ENCODE measurements at regions not wholly inside any gene's neighbourhood (a gene's known extent, or its start where the extent isn't known, plus 50 kb on each side); places are given as distances from the start of the nearest gene placed in this dataset.
"Not testable (repeated sequence)": the region's sequence is repeated elsewhere in the genome, so short reads cannot be mapped to it uniquely, and the experiment has no call there.

DNA sequence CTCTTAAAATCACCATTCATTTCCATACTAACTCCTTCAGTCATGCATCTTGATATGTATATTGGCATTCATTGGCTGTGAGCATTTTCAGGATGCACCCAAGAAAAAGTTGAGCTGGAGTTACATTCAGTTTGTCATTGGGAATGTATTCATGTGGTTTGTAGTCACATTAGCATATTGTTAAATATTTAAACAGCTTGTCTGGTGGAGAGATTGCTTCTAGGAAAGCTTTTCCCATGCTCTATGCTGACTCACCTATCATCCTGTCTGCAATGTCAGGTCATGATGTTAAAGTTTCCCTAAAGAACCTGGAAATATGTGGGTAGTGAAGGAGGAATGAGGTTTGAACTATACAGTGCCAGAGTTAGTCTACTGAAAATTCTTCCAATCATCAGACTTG lies 583.6 kb downstream of the GALC start:
- DNase-seq = no peak

DNA sequence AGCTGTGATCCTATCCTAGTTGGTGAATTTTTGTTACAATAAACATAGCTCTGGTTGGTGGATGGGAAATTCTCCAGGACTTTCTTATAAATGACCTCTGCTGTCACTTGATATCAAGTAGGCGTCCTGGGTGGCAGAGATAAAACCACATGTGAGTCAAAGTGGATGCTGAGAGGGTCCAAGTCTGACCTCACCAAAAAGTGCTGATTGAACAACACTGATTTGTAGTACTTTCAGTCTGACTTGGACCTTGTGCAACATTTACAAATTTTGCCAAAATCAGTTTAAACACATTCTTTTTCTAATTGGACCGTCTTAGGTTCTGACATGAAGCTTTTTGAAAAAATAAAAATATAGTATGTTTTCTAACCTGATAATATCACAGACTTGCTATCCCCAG lies 585.6 kb downstream of the GALC start:
- no peak for DNase-seq

DNA sequence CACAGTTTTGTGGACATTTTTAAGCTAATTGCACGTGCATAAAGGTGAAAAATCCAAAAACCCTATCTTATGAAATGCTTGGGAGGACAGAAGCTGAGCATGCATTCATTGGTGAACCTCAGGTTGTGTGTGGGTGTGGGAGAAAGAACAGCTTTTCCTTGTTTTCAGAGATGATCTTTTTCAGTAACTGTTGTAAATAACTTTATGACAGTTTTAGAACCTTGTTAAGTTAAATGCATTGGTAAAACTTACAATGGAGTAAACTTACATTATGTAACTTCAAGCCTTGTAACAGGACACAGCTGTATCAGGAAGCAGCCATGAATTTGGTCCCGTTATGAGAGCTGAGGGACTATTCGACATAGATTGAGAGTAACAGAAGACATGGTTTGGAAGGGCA lies 587.4 kb downstream of the GALC start:
- no peak for DNase-seq

DNA sequence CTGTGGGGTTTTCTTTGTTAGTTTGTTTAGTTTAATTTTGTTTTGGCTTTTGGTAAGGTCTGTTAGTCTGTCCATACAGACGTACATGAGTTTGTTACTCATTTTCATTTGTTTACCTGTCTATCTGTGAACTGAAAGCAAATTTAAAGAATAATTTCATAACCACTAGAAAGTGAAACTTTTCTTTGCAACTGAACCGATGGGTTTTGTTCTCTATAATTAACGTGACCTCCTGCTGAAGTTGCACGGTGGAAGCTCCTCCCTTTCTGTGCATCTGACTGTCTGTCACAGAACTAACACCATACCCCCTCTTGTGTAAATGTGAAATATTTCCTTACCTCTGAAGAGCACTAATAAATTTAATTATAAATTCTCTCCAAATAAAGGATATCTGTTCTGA lies 595.5 kb downstream of the GALC start:
- DNase-seq = no peak

DNA sequence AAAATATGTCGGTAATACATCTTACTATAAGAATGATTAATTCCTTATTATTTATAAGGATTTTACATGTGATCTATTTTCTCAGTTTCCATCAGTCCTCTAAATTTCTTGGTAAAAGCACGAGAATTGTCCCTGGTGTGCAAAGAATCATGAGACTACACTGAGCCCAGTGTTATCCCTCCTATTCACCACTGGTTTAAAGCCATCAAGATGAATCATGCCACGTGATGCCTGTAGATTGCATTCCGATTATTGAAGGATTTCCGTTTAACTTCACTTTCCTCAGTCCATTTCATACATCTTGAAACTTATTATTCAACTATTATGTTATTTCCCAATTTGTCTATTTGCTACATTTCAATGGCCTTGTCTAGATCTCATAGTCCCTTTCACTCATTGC lies 601.9 kb downstream of the GALC start:
- DNase-seq = no peak

- DNase-seq = no peak
Measured at GRCh38 chr14:87388946-87389345, 604.0 kb downstream of the GALC start.

DNA sequence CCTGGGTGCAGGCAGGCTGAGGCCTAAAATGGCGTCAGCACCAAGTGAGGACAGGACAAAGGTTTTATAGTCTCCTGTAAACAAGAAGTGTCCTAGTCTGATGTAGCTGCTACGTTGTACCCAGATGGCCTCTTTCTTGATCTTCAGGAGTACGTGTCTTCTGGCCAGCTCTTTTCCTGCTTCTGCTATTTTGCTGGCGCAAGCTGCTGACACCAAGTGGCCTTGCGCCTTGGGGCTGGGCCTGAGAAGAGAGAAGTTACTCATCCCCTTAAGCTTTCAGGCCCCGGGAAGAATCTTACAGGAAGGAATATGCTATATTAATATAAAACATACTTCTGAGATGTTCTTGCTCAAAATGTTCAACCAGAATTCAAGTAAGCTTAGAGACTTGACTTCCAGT lies 605.2 kb downstream of the GALC start:
- no peak for DNase-seq

GRCh38 chr14:87386524-87386923 lies 606.5 kb downstream of the GALC start:
- DNase-seq = no peak

- no peak for DNase-seq
Measured at GRCh38 chr14:87380054-87380453, 612.9 kb downstream of the GALC start.

DNA sequence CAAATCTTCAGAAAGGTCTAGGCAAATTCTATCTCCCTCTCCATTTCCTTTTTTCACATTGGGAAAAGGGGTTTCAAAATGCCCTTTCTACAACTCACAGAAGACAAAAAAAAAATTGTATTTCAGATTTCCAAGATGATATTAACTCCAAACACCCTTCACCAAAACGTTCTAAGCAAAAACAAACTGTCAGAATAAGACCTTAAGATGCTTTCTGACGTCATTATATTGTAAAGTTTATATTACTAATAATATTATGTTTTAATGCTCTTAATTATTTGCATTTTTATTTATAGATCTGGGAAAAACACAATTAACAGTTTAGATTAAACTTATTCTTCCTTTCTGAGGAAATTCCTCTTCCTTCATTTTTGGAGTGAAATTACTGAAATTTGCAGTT lies 624.2 kb downstream of the GALC start:
- no peak for DNase-seq

- not testable (repeated sequence) for DNase-seq
Measured at GRCh38 chr14:87360246-87360645, 632.7 kb downstream of the GALC start.

DNA sequence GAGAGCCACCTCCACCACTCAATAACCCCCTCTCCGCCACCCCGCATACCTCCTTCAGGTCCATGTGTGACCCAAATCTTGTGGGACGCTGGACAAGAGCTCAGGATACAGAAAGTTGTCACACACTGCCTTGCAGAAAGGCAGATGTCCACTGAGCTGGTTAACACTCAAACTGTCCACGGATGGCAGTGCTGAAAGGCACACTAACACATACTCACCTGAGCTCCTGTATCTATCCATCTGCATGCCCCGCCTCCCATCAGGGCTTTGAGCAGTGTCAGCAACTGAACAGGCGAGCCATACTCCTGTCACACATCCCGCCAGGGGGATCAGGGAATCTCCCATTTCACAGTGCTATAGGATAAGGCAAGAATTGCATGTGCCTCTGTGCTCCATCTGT lies 642.0 kb downstream of the GALC start:
- no peak for DNase-seq

DNA sequence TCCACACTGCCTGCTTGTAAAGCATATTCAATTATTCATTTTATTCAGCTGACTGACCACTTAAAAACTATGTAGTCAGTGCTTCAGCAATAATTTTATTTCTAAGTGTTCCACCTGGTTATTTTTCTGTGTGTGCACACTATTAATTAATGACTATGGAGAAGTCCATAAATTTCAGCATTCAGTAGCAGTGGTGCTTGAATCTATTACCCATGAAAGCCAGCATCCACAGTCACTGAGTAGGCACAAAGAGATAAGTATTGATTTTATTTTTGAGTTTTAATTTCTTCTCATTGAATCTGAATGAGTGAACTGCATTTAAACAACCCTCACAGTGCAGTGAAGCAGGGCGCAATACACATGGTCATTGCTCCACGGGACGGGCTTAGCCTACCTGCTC lies 643.1 kb downstream of the GALC start:
- no peak for DNase-seq

DNA sequence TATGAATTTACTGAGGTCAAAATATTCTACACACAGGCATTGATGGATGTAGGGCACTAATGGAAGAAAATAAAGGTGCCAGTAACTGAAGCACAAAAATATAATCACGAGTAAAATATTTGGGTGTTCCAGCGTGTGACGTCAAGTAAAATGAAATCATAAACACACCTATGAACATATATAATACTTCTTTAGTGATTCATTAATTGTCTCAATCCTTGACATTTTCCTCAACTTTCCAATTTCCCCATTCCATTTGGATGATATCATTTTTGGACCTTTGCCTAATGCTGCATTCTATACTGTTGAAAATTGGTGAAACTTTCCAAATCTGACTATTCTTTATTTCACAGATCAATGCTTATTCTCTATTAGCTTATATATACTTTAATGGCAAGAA lies 649.3 kb downstream of the GALC start:
- DNase-seq = no peak

- no peak for DNase-seq
Measured at GRCh38 chr14:87334997-87335685, 657.8 kb downstream of the GALC start.

GRCh38 chr14:87331991-87332390 lies 661.0 kb downstream of the GALC start:
- DNase-seq = no peak

GRCh38 chr14:87325741-87326140 lies 667.2 kb downstream of the GALC start:
- no peak for DNase-seq

GRCh38 chr14:87323191-87323590 lies 669.8 kb downstream of the GALC start:
- no peak for DNase-seq

- DNase-seq = no peak
Measured at GRCh38 chr14:87321548-87321947, 671.4 kb downstream of the GALC start.

GRCh38 chr14:87312894-87313205 lies 680.1 kb downstream of the GALC start:
- DNase-seq = no peak

DNA sequence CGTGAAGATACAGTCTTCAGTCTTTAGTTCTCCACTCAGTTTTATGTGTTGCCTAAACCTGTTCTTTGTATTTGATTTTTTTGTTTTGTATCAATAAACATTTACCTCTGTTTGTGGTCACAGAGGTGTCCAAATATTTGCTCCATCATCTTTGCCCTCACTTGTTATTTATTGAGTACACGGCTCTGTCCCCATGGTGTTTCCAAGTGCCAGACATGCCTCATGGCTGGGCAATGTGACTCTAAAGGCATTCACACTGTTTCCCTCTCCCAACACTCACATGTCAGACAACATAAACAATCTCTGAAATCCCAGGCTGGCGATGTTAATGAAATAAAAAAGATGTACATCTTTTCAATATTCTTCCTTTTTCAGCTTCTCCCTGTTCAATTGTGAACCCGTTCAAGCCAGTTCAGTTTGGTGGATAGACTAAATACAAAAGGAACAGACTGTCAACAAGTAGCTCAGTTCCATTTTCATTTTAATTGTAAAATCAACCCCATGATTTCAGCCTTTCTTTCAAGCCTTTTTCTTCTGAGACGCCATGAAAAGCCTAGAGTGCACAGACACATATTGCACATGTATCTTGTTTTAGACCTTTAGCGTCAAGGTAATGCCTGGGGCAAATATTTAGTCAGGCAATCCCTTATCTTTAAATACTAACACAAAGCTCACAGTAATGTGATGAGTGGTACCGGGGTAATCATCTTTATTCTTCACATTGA lies 680.7 kb downstream of the GALC start:
- no peak for DNase-seq

- DNase-seq = no peak
Measured at GRCh38 chr14:87309557-87309956, 683.4 kb downstream of the GALC start.

DNA sequence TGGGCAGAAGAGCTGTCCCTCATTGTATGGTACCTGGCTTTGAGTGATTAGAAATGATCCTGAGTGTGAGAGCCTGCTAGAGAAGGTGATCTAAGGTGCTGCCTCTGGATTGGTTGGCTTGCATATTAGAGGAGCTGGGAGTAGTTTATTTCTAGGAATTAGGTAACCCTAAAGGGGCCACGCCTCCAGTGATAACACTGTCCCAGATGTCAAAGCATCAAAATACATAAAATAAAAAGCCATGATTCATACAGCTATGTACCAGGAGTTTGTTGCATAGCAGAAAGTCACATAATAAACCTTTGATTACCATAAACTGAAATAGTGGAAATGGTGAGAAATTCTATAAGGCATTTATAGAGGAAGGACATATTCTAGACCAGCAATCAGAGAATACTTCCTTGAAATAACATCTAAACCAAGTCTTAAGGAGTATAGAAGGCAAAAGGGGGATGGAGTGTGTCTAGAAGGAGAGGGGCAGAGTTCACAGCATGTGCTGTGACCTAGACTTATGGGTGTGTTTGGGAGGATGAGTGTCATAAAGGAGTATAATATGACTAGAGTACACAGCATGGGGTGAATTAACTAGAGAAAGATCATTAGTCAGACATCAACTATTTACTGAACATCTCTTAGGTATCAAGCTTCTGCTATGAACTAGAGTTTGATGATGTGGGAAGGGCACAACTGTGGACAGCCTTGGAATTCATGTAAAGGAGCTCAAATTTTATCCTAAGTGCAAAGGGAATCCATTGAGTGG lies 686.4 kb downstream of the GALC start:
- no peak for DNase-seq

- no peak for DNase-seq
Measured at GRCh38 chr14:87305345-87305744, 687.6 kb downstream of the GALC start.
